Stromal cell of bone marrow (primary cell): ENCODE measurements at regions not wholly inside any gene's neighbourhood (a gene's known extent, or its start where the extent isn't known, plus 50 kb on each side); places are given as distances from the start of the nearest gene placed in this dataset.

ENCODE experiments used
- DNase-seq: peaks from one replicate; pipeline ENCODE4 v3.0.0-alpha.2; 2012; ENCODE audit warnings: low read depth

DNA sequence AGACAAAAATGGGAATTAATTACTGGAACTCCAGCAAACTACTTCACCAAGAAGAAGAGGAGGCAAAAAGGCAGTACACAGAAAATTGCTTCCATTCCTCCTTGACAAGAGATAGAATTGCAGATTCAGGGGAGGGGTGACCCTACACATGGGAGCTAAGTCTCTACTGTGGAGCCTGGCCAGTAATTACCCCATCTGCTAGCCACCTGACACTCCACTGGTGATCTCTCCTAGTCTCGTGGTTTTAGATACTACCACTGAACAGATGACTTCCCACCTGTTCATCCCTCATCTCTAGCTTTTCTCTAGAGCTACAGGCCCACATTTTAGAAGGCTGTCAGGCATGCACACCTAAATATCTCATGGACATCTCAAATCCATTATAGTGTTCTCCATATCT, 224.3 kb upstream of the NR2F2 start:
- DNase-seq: no peak

DNA sequence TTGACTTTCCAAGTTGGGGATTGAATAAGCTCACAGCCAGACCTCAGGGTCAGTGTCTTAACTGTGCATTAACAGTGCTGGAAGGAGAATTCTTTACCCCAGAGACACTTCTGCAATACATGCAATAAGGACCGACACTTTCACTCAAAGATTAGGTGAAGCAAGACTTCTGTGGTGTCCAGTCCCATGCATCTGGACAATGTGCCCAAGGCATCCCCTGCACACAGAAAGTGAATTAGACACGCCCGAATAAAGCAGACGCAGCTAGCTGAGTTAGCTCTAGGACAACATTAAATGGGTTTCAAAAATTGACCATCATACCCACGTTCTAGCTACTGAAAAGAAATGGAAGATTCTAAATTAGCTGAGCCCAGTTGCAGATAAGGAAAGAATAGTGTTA, 223.9 kb upstream of the NR2F2 start:
- DNase-seq: no peak

DNA sequence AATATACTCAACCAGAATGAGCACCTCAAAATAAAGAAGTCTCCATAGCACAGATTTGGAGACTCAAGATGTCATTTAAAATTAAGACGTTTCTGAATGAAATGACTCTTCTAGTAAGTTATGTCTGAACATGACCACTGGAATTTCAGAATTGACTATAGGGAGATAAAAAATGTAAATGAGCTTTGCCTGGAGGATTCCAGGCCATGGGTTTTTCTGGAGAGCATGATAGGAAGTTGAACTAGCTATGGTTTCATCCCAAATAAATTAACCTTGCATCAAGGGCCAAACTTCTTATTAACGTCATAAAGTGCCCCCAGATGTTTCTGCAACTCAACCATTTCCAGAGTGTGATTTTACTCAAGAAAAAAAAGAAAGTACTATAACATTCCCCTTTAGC, 222.6 kb upstream of the NR2F2 start:
- no peak for DNase-seq

DNA sequence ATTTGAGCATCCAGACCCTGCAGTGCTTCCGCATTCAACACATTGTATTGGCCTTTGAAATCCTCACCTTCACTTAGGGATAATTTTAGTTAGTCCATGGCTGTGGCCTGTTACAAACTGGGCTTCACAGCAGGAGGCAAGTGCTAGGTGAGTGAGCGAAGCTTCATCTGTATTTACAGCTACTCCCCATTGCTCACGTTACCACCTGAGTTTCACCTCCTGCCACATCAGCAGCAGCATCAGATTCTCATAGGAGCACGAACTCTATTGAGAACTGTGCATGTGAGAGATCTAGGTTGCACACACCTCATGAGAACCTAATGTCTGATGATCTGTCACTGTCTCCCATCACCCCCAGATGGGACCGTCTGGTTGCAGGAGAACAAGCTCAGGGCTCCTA, 222.1 kb upstream of the NR2F2 start:
- DNase-seq: no peak

DNA sequence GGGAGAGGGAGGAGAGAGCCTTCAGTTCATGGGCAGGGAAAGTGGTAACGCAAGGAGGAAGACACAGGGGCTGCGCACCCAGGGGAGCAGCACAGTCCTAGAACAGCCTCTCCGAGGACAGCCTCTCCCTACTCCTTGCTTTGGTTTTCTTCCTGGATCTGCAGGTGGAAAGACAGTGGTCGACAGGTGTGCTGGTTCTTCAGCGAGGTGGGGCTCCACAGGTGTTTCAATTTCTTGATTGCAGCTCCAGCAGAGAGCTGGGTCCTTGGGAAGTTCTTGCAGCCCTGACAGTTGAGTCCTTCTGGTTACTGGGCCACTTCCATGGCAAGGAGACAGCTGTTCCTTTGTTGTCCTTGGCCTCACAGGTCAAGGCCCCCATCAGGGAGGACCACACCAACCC, 220.7 kb upstream of the NR2F2 start:
- no peak for DNase-seq

DNA sequence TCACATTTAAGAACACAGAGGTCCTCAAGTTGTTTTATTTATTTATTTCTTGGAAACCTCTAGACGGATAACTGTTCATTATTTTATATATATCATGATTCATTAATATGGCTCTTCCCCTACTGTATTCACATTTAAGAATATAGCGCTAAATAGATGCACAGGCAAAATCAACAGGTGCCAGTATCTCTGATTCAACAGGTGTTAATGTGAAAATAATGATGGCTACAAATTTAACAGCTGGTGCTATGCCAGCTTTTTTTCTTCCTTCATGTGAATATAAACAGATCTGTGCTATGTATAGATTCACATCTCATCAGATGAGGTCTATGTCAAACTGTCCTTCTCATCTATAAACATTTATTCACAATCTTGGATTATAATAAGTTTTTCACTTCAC, 218.5 kb upstream of the NR2F2 start:
- no peak for DNase-seq

DNA sequence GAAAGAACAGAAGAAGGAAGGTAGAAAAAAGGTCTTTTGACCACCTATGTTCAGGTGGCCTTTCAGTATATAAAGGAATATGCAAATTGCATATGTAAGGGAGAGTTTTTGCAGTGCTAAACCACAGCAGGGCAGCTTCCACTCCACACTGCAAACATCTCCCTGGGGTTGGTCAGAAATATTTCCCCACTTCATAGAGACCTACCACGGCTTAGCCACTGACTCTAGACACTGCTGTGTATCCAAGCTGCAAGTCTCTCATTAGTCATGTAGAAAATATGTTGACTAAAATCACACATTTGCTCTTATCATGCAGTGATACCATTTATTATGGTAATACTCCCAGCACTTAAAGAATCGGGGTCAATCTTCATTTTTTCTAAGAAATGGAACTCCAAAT, 214.9 kb upstream of the NR2F2 start:
- DNase-seq: no peak

DNA sequence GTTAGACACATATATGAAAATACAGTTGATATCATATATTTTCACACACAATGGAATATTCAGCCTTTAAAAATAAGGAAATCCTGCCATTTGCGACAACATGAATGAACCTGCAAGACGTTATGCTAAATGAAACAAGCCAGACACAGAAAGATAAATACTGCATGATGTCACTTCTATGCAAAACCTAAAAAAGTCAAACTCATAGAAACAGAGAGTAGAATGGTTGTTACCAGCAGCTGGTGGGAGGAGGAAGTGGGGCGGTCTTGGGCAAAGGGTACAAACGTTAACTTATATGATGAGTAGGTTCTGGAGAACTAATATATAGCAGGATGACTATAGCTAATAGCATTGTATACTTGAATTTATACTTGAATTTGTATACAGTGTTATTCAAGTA, 213.2 kb upstream of the NR2F2 start:
- DNase-seq: no peak

DNA sequence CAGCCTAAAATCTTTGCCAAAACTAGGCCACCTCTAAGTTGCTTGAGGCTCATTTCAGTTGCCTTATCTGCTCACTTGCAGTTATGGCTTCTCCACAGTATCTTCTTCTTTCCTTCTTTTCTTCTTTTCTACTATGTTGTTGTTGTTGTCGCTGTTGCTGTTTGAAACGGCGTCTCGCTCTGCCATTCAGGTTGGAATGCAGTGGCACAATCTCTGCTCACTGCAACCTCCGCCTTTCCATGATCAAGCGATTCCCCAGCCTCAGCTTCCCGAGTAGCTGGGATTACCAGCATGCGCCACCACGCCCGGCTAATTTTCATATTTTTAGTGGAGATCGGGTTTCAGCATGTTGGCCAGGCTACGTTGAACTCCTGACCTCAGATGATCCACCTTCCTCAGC, 210.8 kb upstream of the NR2F2 start:
- no peak for DNase-seq

DNA sequence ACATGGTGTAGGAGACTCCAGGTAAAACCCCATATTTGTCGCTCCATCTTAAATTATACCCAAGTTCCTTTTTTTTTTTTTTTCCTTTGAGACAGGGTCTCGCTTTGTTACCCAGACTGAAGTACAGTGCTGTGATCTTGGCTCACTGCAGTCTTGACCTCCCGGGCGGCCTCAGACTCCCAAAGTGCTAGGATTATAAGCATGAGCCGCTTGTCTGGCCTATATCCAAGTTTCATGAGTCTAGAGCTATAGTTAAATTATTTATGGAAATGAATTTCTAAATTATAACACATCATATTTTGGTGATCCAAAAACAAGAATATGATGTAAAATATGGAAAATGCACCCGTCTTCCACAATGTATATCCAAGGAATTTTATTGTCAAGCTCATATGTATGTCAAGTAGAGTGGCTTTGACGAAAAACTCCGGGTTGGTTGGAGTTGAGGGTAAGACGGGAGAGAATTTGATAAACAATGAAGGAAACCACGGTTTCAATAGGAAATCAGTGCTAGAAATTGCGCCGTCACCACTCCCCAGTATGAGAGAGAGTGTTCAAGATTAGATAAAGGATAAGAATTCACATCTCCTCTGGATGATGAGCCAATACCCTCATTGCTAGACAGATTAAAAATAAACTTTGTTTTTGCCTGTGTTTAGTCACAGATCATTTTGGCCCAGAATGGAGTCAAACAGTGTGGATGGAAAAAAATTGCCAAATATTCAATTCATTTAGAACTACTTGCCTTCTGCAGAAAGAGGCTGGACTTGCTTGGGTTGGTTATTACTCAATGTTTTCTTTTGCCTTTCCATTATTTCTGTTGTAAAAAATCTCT, 209.2 kb upstream of the NR2F2 start:
- peak; percentile 67 for DNase-seq

DNA sequence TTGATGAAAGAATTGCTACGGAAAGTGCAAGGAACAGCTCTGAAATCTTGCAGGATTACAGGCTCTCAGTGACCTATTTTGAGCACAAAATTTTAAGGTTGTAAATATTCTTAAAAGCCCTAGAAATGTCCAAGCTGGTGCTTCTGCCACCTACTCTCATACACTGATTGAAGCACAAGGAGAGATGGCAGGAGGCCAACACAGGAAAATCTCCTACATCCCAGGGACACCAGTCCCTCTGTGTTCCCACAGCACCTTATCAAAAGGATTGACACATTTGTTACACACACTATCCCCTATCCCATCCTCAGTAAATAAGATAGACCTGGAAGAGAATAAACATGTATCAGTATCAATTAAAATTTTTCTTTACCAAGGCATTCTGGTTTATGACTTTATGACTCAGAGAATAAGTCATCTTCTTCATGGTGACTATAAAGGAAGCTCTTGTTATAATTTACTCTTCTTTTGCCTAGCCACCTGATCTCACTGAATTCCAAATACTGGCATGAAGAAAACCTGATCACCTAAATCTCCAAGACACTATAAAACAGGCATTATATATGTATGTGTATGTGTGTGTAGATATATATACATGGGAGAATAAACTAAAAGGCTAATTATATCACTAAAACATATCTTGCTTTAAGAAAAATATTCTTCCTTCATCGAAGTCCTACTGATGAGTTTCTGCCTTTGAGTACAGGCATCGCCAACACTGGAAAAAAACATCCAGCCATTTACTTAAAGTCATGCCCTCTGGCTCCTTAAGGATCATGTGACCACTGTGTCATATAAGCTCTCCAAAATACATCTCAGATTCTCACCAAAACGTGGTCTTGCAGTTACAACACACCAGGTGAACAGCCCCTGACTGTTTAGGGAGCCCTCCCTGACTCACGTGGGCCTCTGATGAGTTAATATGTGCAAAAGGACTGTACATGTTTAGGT, 208.1 kb upstream of the NR2F2 start:
- DNase-seq: peak; percentile 20

DNA sequence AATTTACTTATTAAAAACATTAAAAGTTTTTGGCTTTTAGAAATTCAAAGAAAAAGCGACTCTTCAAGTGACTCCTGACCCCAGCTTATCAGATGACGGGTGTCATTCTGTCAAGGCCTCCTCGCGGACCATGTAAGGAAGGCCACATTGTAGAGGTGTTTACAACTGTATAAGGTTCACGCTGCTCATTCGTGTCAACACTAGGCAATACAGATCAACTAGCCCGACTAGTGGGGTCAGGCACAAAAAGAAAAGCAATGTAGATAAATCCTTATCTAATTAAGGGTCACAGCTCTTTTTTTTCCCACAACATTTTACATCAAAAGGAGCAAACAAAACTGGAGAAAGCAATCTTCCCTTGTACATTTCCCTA, 207.5 kb upstream of the NR2F2 start:
- DNase-seq: no peak

DNA sequence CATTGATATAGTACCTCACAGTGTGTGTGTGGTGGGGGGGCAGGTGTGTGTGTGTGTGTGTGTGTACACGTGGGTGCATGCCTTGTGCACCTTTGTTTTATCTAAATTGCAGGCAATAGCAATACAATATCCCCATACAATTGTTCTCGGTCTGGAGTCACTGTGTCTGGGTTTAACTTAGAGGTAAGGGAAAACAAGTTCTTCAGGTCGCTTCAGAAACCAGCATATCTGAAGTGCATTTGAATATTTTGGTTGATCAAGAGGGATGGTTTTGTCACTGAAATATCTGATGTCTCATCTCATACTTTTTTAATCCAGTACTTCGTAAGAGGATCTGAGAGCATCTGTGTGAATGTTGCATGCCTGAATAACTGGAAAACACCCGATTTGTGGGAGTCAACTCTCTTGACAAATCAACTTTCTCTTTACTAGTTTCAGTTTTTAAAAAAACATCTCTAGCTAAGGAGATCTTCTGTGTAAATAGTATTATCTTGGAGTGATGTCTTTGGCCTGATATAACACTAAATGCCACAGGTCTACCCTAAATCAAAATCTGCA, 206.8 kb upstream of the NR2F2 start:
- no peak for DNase-seq

DNA sequence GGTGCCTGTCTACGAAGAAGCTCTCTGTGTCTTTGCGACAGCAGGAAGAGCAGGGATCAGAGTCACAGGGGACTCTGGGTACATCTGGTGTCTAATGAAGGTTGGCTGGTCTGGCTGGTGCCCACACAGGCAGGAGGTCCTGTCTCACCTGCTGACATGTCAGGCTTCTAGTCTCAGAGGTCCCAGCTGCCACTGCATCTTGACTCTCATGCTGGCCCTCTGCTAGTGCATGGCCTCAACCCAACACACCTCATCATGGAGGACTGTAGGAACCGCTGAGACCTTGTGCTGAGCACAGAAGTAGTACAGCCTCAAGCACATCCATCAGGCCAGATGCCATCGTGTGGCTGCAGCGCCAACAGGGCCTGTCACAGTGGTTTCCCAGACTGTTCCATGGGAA, 206.1 kb upstream of the NR2F2 start:
- DNase-seq: no peak

DNA sequence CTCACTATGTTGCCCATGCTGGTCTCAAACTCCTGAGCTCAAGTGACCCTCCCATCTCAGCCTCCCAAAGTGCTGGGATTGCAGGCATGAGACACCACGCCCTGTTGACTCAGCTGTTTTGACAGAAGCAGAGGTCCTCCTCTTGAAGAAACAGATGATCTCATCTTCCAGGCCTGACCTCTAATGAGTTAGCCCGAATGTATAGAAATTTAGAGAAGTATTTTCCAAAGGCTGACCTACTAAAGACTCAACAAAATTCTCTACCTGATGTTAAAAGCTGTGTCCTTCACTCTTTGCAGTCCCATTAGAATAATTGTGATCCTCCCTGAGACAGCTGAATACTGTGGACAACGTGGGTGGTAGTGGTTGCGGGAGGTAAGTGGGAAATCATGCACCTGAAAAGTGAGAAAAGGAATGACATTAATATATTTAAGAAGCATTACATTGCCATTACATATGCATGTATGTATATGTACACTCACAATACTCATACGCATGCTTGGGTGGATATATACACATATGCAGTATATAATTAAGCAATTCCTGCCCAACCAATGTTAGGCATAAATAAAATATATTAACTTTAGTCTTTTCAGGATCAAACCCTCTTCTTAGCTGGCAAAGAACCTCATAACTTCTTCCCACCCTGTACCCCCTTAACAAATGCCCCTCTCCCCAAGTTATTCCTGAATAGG, 204.6 kb upstream of the NR2F2 start:
- no peak for DNase-seq

DNA sequence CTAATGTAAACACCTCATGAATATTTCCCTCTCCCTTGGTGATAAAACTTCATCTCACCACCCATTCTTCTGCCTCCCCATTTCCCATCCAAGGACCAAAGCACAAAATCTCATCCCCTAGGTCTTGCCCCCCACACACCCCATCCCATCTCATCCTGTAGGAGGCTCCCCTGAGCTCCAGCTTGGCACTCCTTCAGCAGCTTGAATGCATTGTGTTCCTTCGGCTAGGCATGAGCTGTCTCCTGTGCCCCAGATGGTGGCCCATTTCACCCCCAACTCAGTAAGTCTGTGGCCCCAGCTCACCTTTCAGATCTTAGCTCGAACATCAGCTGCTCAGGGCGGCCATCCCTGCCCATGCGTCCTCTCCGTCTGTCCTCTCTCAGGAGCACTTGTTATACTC, 203.6 kb upstream of the NR2F2 start:
- no peak for DNase-seq

DNA sequence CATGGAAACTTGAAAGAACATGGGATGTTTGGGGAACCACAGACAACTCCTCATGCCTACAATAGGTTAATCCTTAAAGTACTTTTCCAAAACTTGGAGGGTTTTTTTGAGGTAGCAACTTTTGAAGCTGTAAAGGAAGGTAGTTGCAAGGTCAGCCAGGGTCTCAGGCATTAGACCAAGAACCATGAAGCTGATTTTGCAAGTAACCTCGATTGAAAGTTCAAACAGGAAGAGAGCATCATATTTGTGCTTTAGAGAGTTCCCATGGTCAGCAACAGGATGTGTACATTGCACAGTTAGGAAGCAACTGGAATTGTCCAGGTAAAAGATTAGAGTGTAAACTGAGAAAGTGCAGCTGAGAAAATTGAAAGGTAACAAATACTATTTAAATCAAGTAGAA, 199.8 kb upstream of the NR2F2 start:
- DNase-seq: no peak

DNA sequence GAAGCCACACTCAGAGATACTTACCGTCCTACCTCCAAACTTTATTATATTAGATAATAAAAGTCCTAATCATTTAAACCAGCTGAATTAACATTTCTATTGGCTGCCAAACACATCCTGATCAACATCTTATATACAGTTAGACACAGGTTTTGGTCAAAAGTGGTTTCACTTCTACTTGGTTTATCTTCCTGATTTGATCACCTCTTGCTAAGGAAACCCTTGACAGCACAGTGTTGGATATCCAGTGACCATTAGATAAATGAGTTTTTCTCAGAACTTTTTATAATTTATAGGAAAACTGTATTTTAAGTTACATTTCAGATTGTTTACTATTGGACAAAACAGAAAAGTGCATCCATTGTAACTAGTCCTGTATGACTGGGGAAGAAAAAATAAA, 198.4 kb upstream of the NR2F2 start:
- no peak for DNase-seq

DNA sequence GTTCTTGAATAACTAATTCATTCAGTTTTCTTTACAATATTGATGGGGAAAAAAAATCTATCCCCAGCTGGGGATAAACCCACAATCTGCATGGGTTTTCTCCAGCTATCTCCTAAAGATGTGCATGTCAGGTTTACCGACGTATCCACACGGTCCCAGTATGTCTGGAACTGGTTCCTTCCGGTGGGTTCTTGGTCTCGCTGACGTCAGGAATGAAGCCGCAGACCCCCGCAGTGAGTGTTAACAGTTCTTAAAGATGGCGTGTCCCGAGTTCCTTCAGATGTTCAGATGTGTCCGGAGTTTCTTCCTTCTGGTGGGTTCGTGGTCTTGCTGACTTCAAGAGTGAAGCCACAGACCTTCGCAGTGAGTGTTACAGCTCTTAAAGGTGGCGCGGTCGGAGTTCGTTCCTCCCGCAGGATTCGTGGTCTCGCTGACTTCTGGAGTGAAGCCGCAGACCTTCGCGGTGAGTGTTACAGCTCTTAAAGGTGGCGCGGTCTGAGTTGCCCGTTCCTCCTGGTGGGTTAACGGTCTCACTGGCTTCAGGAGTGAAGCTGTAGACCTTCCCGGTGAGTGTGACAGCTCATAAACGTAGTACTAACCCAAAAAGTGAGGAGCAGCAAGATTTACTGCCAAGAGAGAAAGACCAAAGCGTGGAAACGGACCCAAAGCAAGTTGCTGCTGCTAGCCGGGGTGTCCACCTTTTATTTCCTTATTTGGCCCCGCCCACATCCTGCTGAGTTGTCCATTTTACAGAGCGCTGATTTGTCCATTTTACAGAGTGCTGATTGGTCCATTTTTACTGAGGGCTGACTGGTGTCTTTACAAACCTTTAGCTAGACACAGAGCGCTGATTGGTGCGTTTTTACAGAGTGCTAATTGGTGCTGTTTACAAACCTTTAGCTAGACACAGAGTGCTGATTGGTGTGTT, 195.1 kb upstream of the NR2F2 start:
- DNase-seq: no peak

DNA sequence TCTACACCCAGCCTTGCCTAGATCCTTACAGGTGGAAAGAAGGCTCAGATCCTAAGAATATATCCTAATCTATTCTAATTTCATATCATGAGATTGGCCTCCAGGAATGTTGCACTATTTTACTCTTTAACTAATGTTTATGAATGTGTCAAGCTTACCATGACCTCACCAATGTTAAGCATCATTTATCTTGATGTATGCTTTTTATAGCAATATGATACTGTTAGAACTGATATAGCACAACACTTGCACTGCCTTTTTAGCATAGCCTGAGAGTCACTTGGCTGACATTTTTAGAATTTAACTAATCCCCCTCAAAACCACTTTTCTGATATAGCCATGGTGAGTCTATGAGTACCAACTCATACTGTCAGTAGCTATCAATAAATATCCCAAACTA, 191.5 kb upstream of the NR2F2 start:
- DNase-seq: no peak

DNA sequence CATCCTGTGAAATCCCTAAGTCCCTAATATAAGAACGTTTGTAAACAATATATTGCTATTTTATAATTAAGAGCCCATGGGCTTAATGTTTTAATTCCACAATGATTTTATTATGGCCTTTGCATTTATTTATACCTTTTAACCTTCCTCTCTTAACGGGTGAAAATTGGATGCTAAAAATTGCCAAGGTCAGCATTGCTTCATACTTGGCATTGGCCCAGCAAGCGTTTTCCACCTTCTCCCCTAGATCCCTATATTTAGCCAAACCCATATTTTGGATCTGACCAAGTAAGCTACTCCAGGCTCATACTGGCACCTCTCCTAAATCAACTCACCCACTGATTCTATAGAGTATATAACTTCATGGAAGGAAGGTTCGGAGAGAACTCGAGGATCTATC, 188.0 kb upstream of the NR2F2 start:
- no peak for DNase-seq
